GM21717 (cell line): ENCODE measurements at regions not wholly inside any gene's neighbourhood (a gene's known extent, or its start where the extent isn't known, plus 50 kb on each side); places are given as distances from the start of the nearest gene placed in this dataset.
"Not testable (repeated sequence)": the region's sequence is repeated elsewhere in the genome, so short reads cannot be mapped to it uniquely, and the experiment has no call there.

Experiments used
- ATAC-seq: cut with Tn5 transposase; IDR thresholded peaks from one replicate; pipeline ENCODE4 v1.9.1; 2021; ENCODE audit warnings: mild to moderate bottlenecking, moderate library complexity; ENCODE audit not compliant: unreplicated experiment

DNA sequence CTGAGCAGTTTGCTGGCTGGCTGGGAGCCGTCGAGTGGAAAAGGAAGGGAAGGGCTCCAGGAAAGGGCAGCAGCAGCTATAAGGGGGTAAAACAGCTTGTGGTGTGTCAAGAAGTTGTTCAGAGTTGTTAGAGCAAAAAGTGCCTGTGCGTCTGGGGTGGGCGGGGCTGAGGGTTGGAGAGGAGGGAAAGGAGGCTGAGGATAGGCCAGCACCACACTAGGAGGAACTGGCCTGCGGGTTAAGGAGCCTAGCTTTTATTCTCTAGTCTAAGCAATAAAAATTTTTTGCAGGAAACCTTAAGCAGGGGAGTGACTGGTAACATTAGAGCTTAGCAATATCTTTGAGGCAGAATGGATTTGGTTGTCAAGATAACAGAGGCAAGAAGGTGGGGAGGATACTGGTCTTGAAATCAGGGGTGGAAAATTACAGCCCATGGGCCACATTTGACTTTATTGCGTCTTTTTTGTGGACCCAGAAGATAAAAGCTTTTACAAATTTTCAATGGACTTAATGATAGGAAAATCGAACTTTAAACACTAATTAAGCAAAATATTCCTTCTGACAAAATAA lies 134.5 kb upstream of the AADACL2 start:
- no peak for ATAC-seq

- no peak for ATAC-seq
These were observed 136.1 kb upstream of the IGSF10 start for GRCh38 chr3:151596940-151597339.

DNA sequence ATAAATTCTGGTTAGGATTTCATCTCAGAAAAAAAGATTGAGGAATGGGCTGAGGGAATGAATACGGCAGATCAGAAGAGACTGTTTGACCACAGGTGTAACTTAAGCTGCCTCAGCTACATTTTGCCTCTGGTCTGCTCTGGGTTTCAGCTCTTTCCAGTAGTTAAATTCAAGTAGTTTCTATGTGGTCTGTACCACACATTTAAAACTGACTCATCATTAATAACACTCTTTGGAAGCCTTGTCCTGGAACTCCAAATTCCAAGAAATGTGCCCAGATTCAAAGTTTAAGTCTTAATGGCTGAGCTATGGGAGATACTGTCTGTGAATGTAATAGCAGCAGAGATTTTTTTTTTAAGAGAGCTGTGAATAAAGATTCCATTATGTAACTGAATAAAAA lies 133.1 kb upstream of the IGSF10 start:
- no peak for ATAC-seq

DNA sequence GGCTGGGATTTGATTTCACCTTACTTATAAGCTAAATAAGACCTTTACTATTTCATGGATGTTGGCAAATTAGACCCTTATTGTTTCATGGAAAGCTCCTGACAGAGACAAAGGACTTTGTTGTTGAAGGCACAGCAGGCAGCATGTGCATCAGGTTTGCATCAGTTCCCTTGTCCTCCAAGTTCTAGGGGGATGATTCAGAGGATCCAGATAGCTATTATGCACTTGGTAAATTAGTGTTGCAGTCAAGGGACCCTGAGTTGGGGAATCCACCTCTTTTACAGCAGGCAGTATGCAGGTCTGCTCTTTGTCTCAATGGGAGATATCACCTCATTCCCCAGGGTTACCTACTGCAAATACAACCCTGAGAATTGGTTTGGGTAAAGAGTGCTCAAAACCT lies 131.4 kb upstream of the IGSF10 start:
- ATAC-seq, result no peak

GRCh38 chr3:151591441-151591840 lies 130.6 kb upstream of the IGSF10 start:
- ATAC-seq, result no peak

DNA sequence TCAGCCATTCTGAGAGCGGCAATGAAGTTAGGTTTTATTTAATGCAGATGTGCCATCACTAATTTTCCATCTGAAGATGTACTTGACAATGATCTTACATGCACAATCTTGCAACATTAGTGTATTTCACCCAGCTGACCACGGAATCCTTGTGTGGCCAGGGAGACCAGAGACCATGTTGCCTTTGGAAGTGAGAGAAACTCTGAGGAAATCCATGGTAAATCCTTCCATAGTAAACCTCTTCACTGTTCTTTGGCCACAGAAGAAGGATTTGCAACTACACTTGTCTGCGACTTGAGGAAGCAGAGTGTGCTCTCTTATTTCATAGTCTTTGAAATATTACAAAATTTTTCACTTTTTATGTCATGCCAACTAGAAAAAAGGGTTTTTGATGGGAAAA lies 128.4 kb upstream of the IGSF10 start:
- no peak for ATAC-seq

DNA sequence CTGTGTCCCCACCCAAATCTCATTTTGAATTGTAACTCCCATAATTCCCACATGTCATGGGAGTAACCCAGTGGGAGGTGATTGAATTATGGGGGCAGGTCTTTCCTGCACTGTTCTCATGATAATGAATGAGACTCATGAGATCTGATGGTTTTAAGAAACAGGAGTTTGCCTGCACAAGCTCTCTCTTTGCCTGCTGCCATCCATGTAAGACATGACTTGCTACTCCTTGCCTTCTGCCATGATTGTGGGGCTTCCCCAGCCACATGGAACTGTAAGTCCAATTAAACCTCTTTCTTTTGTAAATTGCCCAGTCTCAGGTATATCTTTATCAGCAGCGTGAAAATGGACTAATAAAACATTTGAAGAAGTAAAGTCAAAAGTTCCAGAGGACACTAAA lies 126.8 kb upstream of the IGSF10 start:
- ATAC-seq, result not testable (repeated sequence)

DNA sequence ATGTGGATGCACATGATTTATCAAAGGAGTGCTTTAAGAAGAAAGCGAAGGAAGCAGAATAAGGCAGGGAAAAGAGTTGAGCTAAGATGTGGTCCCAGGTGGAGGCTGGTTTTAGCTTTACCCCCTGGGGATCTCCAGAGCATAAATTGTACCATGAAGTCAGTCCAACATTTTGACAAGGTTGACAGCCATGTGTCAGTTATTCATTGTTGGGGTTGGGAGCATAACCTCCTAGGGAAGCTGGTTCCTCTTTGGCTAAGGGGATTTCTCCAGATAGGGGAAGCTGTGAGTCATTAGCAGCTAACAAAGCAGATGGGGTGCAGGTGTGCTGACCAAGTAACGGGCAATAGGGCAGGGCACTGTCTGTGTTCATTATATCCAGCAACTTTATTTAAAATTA lies 123.7 kb upstream of the IGSF10 start:
- peak; percentile 58 for ATAC-seq

DNA sequence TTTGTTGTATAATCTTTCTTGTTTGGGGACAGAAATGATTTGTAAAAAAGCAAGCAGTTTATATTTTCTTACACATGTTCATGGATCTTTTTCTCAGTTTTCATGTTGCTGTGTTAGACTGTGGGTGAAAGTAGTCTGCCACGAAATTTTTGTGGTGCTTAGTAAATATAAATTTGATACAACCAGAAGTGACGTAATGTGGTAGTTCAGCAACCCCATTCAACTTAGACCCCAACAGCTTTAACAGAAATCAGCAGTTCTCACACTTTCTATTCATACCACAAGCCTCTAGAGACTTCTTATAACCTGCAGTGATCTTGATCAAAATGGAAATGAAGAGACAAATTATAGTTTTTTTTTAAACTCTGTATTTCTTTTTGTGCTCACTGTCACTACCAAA lies 120.2 kb upstream of the IGSF10 start:
- ATAC-seq, result no peak

DNA sequence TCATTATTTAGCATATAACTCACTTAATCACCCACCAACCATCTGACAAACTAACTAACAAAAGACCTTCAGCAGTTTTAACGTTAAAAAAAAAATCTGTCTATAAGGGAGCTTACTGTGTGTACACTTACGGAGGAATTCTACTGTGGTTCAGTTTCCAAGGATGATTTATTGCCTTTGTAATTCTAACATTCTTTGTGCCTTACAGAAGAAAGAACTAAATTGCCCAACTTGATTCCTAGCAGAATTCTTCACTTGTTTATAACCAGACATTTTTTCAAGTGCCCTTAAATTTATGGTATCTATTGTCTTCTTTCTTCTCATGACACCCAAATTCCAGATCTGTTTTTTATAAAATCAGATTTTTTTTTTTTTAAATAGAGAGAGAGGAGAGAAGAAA lies 119.7 kb upstream of the IGSF10 start:
- no peak for ATAC-seq

DNA sequence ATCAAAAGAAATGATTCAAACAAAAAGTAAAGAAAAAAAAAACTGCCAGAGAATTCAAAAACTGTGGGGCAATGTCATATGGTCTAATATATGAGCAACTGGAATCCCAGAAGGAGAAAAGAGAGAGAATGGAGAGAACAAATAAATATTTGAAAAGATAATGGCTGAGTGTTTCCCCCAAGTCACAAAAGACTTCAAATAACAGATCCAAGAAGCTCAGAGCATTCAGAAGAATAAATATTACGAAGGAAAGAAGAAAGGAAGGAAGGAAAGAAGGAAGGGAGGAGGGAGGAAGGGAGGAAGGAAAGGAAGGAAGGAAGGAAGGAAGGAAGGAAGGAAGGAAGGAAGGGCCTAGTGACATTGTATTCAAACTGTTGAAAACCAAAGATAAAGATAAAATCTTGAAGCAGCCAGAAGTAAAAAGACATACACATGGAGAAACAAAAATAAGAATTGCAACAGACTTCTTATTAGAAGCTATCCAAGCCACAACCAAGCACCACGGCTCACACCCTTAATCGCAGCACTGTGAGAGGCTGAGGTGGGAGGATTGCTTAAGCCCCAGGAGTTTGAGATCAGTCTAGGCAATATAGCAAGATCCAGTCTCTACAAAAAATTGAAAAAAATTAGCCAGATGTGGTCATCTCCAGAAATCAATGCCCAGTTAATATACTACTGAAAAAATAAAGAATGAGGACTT lies 118.9 kb upstream of the IGSF10 start:
- no peak for ATAC-seq

GRCh38 chr3:151578495-151578894 lies 117.6 kb upstream of the IGSF10 start:
- ATAC-seq, result no peak

- no peak for ATAC-seq
These were observed 115.8 kb upstream of the IGSF10 start for GRCh38 chr3:151576511-151577137.

- ATAC-seq, result no peak
These were observed 107.3 kb upstream of the IGSF10 start for GRCh38 chr3:151568184-151568583.

DNA sequence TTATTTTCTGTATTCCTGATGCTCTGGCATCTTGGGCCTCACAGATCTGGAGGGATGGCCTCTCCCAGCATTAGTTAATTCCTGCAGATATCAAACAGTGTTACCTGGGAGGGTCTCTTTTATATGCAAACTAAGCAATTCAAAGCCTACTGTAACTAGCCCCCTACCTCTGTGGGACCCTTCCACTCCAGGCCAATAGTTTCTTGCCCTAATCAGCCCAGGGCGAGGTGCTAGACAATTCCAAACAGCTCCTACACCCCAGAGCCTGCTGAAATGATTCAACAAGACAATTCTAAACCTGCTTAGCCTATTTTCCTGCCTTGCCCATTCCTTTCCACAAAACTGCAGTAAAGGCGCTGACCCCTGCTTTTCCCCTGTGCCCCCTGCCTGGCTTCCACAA lies 106.6 kb upstream of the IGSF10 start:
- ATAC-seq, result no peak

DNA sequence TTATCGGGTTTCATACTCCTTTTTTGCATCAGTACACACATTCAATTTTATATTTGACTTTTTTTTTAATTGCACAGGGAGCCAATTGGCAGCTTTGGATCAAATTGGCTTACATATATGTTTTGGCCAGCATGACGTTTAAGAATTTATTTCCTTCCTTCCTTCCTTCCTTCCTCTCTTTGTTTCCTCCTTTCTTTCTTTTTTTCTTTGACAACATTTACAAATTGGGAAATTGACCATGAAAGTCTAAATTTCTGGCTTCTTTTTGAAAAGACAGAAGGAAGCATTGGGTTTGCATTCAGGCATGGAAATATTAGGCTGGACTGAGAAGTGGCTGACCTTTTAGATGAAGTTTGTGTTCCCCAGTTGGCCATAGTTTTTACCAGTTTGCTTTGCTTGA lies 103.4 kb upstream of the IGSF10 start:
- ATAC-seq, result no peak

- no peak for ATAC-seq
These were observed 102.4 kb upstream of the IGSF10 start for GRCh38 chr3:151563305-151563704.

- no peak for ATAC-seq
These were observed 102.0 kb upstream of the IGSF10 start for GRCh38 chr3:151562891-151563290.

DNA sequence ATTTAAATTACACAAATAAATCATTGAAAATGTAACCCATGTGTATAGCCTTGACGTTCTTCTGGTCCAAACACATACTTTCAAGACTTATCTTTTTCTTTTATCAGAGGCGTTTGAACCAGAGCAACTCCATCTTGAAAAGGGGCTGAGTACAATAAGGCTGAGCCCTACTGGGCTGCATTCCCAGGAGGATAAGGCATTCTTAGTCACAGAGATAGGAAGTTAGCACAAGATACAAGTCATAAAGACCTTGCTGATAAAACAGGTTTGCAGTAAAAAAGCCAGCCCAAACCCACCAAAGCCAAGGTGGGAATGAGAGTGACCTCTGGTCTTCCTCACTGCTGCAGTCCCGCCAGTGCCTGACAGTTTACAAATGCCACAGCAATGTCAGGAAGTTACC lies 101.0 kb upstream of the IGSF10 start:
- no peak for ATAC-seq

- no peak for ATAC-seq
These were observed 99.9 kb upstream of the IGSF10 start for GRCh38 chr3:151560738-151561137.

GRCh38 chr3:151559736-151560135 lies 98.9 kb upstream of the IGSF10 start:
- ATAC-seq, result no peak

GRCh38 chr3:151558661-151559060 lies 97.8 kb upstream of the IGSF10 start:
- no peak for ATAC-seq
